GM23248 (cell line): ENCODE measurements at regions not wholly inside any gene's neighbourhood (a gene's known extent, or its start where the extent isn't known, plus 50 kb on each side); places are given as distances from the start of the nearest gene placed in this dataset.

Source experiments
- DNase-seq: peaks from one replicate; pipeline ENCODE4 v3.0.0-alpha.2; 2015
- H2AFZ ChIP-seq: fragments of 200-600 bp; sonication (generic); 2 replicates; pipeline ENCODE4 v1.6.1; 2016; ENCODE audit warnings: antibody characterized with exemption
- H3F3A ChIP-seq: fragments of 200-600 bp; sonication (generic); 2 replicates; pipeline ENCODE4 v1.6.1; 2016; ENCODE audit warnings: mild to moderate bottlenecking, antibody characterized with exemption, mixed run types; ENCODE audit not compliant: insufficient read depth
- H3K27ac ChIP-seq: fragments of 200-600 bp; sonication (generic); 2 replicates; pipeline ENCODE4 v1.5.1; 2016; ENCODE audit warnings: mild to moderate bottlenecking
- H3K27me3 ChIP-seq: fragments of 200-600 bp; sonication (generic); replicated peaks from 2 replicates; pipeline ENCODE4 v1.6.1; 2016; ENCODE audit warnings: mild to moderate bottlenecking; ENCODE audit not compliant: insufficient read depth
- H3K36me3 ChIP-seq: fragments of 200-600 bp; sonication (generic); 2 replicates; pipeline ENCODE4 v1.6.1; 2016; ENCODE audit warnings: low read depth, mild to moderate bottlenecking
- H3K4me1 ChIP-seq: fragments of 200-600 bp; sonication (generic); 2 replicates; pipeline ENCODE4 v1.6.1; 2016; ENCODE audit warnings: mild to moderate bottlenecking; ENCODE audit not compliant: insufficient read depth
- H3K4me2 ChIP-seq: fragments of 200-600 bp; sonication (generic); one replicate; pipeline ENCODE4 v1.6.1; 2016; ENCODE audit warnings: mild to moderate bottlenecking; ENCODE audit not compliant: unreplicated experiment
- H3K4me3 ChIP-seq: fragments of 200-600 bp; sonication (generic); 2 replicates; pipeline ENCODE4 v1.5.1; 2016; ENCODE audit warnings: mild to moderate bottlenecking
- H3K79me2 ChIP-seq: fragments of 200-600 bp; sonication (generic); 2 replicates; pipeline ENCODE4 v1.6.1; 2016; ENCODE audit warnings: mild to moderate bottlenecking; ENCODE audit not compliant: insufficient read depth
- H3K9ac ChIP-seq: fragments of 200-600 bp; sonication (generic); 2 replicates; pipeline ENCODE4 v1.6.1; 2016; ENCODE audit warnings: mild to moderate bottlenecking
- H3K9me2 ChIP-seq: fragments of 200-600 bp; sonication (generic); 2 replicates; pipeline ENCODE4 v1.6.1; 2016; ENCODE audit warnings: mixed run types, mild to moderate bottlenecking, moderate library complexity; ENCODE audit not compliant: insufficient read depth
- H3K9me3 ChIP-seq: fragments of 200-600 bp; sonication (generic); one replicate; pipeline ENCODE4 v1.6.1; 2017; ENCODE audit warnings: low read depth
- H4K20me1 ChIP-seq: fragments of 200-600 bp; sonication (generic); 2 replicates; pipeline ENCODE4 v1.6.0; 2016; ENCODE audit not compliant: insufficient read depth
- EZH2 ChIP-seq: fragments of 200-600 bp; sonication (generic); IDR thresholded peaks from 2 replicates; pipeline ENCODE4 v1.6.1; 2018; ENCODE audit warnings: antibody characterized with exemption, mild to moderate bottlenecking; ENCODE audit not compliant: insufficient read depth, poor library complexity, severe bottlenecking
- EZH2phosphoT487 ChIP-seq: fragments of 200-600 bp; sonication (generic); IDR thresholded peaks from 2 replicates; pipeline ENCODE4 v1.6.1; 2018; ENCODE audit warnings: antibody characterized with exemption, moderate library complexity, mild to moderate bottlenecking, low read depth; ENCODE audit not compliant: insufficient read depth
- WGBS, 2 experiments: methylation state at CpG; one replicate each; pipeline ENCODE4 v1.1.6; 2015 to 2017; ENCODE audit warnings: low lambda C conversion rate in 2 of 2, low coverage in 1 of 2; ENCODE audit errors: missing lambda C conversion rate in 2 of 2; 5-methylcytosine and 5-hydroxymethylcytosine counted together
- in situ Hi-C: fragments of 300-500 bp; cut with MboI; formaldehyde crosslinking; loops from 2 replicates; pipeline ENCODE4 v1.15.0; 2020

- Histone ChIP-seq H3K4me3 (no peak overlapping the region), H3K9me2 (no peaks in the 10 kb centered on the region), H2AFZ (no peak overlapping the region), H4K20me1 (no peaks in the 10 kb centered on the region), H3K79me2 (no peaks in the 10 kb centered on the region), H3K9me3 (no peaks in the 10 kb centered on the region), H3K4me1 (peaks cover 16% of the 10 kb centered on the region), H3K27me3 (peaks cover 3% of the 10 kb centered on the region; the same call in 1 of the 2 replicates), H3K27ac (no peak overlapping the region), H3F3A (peaks cover 16% of the 10 kb centered on the region; the same call in 1 of the 2 replicates), H3K4me2 (no peak overlapping the region), H3K9ac (no peak overlapping the region), H3K36me3 (no peaks in the 10 kb centered on the region)
- 88 to 89% methylated on average over 9 of the region's 9 CpGs for WGBS, 2 experiments
- TF ChIP-seq EZH2phosphoT487 (no peak), EZH2 (no peak)
- no peak for DNase-seq
- in situ Hi-C loops: no loop called here
These were observed 311.5 kb downstream of the TLE3 start for GRCh38 chr15:69786136-69786701.

GRCh38 chr15:69787791-69788190, 309.9 kb downstream of the TLE3 start:
- H3K27ac ChIP-seq: no peak overlapping the region
- no peak overlapping the region for H3K9ac ChIP-seq
- no peaks in the 10 kb centered on the region for H4K20me1 ChIP-seq
- no peaks in the 10 kb centered on the region for H3K9me2 ChIP-seq
- in situ Hi-C loops: no loop called here
- no peak for DNase-seq
- no peak overlapping the region for H3K4me3 ChIP-seq
- H3K4me1 ChIP-seq: peaks cover 16% of the 10 kb centered on the region
- WGBS, 2 experiments: 88 to 91% methylated on average over 4 of the region's 4 CpGs
- H3K79me2 ChIP-seq: no peaks in the 10 kb centered on the region
- TF ChIP-seq EZH2: no peak
- TF ChIP-seq EZH2phosphoT487: no peak
- no peak overlapping the region for H2AFZ ChIP-seq
- H3F3A ChIP-seq: peaks cover 16% of the 10 kb centered on the region; the same call in 1 of the 2 replicates
- H3K27me3 ChIP-seq: peaks cover 6% of the 10 kb centered on the region; the same call in 1 of the 2 replicates
- no peaks in the 10 kb centered on the region for H3K9me3 ChIP-seq
- H3K4me2 ChIP-seq: no peak overlapping the region
- no peaks in the 10 kb centered on the region for H3K36me3 ChIP-seq

DNA sequence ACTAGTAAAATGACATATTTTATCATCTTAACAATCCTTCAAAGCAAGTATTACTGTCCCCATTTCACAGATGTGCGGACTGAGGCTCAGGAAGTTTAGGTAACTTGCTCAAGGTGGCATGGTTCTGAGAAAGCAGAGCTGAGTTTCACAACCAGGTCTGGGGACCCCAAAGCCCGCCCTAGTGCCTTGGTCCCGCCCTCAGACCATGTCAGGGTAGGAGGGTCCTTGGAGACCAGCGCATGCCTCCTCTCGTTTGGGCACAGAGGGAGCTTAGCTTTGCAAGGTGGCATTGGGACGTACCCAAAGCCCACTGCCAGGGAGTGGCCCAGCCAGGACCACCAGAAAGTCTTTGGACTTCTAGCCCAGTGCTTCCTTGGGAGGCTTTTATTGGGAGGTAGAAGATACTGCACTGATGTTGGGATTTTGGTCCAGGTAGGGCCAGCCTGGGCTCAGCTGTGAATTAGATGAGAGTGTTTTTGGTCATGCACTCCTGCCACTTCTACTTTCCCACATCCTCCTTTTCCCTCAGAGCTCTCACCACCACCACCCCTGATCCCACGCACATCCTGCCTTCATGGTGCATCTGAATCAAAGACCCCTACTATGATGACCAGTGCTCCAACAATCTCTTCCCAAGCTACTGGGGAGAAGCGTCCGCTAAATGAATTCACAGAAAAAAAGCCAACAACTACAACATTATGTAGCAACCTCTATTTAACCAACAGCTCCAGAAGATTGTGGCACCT, 307.9 kb downstream of the TLE3 start:
- TF ChIP-seq EZH2phosphoT487 (no peak), EZH2 (no peak)
- no peak overlapping the region for H3K27ac ChIP-seq
- peaks cover 14% of the 10 kb centered on the region; the same call in 1 of the 2 replicates for H3F3A ChIP-seq
- H4K20me1 ChIP-seq: no peaks in the 10 kb centered on the region
- H3K4me1 ChIP-seq: peaks cover 18% of the 10 kb centered on the region
- in situ Hi-C loops: no loop called here
- H3K36me3 ChIP-seq: no peaks in the 10 kb centered on the region
- no peak for DNase-seq
- no peaks in the 10 kb centered on the region for H3K9me3 ChIP-seq
- H3K9me2 ChIP-seq: no peaks in the 10 kb centered on the region
- no peaks in the 10 kb centered on the region for H3K79me2 ChIP-seq
- no peak overlapping the region for H3K9ac ChIP-seq
- H3K27me3 ChIP-seq: peaks cover 6% of the 10 kb centered on the region; the same call in 1 of the 2 replicates
- no peak overlapping the region for H3K4me3 ChIP-seq
- H3K4me2 ChIP-seq: no peak overlapping the region
- H2AFZ ChIP-seq: no peak overlapping the region
- WGBS, 2 experiments: 85 to 89% methylated on average over 9 of the region's 9 CpGs

DNA sequence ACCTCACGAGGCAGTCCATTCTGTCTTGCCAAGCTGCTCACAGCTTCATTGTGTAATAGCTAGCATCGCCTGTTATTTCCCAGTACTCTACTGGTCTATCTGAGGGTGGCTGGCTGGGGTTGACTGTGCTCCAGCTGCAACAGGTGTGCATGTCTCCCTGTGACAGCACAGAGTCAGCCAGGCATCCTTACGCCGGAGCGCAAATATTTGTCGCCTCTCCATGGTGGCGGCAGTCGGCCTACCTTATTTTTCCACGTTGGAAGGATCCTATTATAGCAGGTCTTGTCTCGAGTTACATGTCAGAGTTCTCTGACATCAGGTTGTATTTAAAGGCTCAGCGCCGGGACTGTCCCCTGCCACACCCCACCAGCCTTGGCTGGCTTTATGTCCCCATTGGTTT, 307.1 kb downstream of the TLE3 start:
- H3K27ac ChIP-seq: no peak overlapping the region
- in situ Hi-C loops: no loop called here

More for the DNA sequence above, 307.1 kb downstream of the TLE3 start:
- Histone ChIP-seq H2AFZ (no peak overlapping the region), H3K4me1 (peaks cover 18% of the 10 kb centered on the region), H3F3A (peaks cover 10% of the 10 kb centered on the region; the same call in 1 of the 2 replicates), H3K9ac (no peak overlapping the region), H3K27me3 (peaks cover 6% of the 10 kb centered on the region; the same call in 1 of the 2 replicates), H3K4me3 (no peak overlapping the region), H3K79me2 (no peaks in the 10 kb centered on the region), H3K36me3 (no peaks in the 10 kb centered on the region), H3K9me2 (no peaks in the 10 kb centered on the region), H3K4me2 (no peak overlapping the region), H4K20me1 (no peaks in the 10 kb centered on the region), H3K9me3 (no peaks in the 10 kb centered on the region)
- DNase-seq: no peak
- WGBS, 2 experiments: 83 to 87% methylated on average over 12 of the region's 12 CpGs
- TF ChIP-seq EZH2 (no peak), EZH2phosphoT487 (no peak)
